GM03348 (cell line): ENCODE measurements at regions not wholly inside any gene's neighbourhood (a gene's known extent, or its start where the extent isn't known, plus 50 kb on each side); places are given as distances from the start of the nearest gene placed in this dataset.
"Not testable (repeated sequence)": the region's sequence is repeated elsewhere in the genome, so short reads cannot be mapped to it uniquely, and the experiment has no call there.

Experiments
- DNase-seq: peaks from one replicate; pipeline ENCODE4 v3.0.0; 2012; ENCODE audit warnings: low spot score

DNA sequence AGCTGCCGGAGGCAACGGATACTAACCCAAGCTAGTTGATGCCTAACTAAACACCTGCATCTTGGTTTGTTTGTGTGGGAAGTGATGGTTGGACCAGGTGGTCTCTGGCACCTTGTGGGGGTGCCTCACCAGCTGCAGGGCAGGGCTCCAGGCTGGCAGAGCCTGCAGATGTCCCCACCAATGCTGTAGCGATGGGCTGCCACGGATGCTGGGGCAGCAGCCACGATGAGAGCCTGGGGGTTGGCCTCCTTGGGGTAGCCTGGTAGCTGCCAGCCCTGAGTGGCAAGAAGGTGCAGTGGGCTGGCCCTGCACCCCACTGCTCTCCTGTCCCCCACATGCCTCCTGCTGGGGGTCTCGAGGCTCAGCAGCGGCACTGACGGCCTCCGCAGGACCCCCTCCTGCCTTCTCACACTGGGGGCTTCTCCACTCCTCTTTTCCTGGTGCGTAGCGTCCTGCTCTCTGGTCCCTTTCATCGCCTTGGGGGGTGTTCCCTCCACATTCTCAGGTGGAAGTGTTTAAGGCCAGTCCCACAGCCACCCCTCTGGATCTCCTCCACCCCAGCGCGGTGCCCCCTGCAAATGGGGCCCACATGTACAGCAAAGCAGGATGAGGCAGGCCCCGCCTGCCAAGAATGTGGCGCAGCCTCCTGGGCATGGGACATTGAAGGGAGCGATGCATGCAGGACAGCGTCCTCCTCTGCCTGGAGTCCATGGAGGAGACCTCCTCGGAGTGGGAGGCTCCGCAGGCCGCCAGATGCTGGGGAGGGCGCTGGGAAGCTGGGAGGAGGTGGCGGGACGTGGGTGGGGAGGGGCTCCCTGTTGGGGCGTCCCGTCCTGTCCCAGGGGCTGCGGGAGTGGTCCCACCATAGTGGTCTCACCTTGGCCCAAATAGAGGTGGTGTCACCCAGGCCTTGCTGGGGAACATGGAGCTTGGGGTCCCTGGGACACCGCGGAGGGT, 173.1 kb downstream of the ASB1 start:
- no peak for DNase-seq

DNA sequence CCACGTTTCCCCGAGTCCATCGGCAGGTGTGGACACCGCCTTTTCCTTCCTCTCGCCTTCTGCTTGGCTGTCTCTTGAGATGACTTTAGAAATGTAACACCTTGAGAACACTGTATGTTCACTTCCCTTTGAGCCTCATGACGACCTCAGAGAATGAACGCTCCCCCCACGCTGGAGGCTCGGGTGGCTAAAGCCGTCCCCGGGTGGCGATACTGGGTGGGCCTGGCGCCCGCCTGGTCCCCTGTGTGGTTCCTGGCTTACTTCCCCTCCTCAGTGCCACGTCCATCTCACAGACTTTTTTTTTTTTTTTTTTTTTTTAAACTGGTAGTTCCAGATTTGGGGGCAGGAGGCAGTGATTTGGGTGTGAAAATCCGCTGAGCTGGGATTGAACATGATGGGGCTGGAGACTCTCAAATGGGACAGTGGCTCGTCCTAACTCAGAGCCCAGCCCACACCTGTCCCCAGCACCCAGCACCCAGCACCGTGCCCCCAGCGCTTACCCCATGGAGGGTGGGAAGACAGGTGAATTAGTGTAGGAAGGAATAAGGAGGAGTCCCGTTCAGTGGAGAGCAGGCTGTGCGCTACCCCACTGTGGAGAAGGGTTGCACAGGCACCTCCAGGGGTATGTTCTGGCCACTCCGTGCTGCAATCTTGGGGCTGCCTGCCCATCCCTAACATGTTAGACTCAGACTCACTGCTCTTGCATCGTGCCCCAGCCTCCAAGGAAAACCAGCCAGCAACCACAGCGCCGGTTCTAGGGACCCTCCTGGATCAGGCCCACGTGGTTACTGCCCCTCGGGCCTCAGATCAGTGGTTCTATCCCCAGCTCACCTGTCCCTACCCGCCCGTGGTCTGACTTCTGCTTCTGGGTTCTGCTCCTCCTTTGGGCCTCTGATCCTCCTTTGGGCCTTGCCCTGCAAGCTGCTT, 174.0 kb downstream of the ASB1 start:
- no peak for DNase-seq

DNA sequence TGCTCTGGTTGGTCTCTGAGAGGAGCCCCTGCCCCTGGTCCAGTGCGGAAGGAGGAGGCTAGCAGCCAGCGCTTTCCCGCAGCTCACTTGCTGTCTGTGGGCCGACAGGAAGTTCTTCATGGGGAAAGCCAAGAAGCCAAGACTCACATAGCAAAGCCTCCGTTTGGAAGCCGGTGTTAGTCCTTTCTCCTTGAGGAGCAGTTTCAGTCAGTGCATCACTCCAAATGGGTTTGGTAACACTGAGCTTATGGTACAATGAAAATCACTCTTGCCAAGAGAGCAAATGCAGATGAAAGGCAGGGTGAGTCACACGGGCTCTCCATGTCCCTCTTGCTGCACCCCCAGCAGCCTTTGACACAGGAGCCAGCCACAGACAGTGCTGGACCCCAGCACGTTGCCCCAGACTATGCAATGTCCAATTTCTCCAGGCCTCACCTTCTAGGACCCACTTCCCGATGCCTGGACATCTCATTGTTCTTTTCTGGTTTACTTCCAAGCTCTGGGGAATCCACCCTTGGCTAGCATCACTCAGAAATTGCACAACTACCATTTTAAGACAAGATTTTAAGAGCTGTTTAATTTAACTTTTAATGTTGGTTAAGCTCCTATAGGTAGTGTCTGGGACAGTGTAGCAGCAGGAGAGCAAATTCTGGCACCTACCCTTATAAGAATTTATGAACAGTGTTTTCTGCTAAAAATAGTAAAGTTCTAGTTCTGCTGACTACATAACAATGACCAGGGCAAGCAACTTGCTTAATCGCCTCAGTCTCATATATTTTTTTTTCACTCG, 174.9 kb downstream of the ASB1 start:
- DNase-seq: peak; percentile 78

DNA sequence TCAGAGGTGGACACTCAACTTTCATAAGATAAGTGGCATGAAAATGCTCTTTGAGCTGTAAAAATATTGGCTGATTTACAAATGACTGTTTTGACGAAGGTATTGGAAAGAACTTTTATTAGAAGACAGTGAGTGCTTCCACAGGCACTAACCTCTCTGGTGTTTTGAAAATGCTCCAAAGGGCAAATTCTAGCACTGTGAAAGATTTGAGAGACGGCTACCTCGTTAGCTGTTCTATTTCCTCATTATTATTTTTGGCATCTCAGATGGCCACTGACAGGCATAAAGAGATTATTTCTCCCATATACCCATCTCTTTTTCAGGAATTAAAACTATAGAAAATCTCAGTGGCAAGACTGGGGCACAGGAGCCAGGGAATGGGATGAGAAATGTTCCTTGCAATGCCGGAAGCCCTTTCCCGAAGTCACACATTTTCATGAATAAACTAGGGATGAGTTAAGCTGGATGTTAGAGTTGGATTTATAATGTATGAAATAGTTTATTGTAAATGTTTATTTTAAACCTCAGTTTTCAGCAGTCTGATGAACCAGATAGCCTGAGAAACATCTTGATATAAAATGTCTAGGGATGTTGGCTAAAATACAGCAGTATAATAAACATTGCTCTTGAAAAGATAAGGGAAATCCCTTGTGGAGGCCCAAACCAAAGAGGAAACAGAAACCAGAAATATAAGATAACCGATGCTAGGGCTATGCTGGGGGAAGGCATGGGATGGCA, 175.7 kb downstream of the ASB1 start:
- DNase-seq: no peak

DNA sequence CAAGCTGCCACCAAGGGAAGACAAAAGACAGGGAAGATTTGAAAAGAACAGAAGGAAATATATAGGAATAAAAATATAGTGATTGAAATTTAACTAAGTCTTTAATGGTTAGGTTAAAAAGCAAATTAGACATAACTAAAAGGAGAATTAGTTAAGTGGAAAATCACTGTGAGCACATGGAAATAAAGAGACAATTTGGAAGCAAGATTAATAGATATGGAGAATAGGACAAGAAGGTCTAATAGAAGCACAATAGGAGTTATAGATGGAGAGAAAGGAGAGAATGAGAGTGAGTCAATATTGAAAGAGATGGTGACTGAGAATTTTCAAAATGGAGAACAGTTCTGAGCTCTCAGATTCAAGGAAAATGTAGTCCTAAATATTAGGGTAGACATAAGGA, 176.9 kb downstream of the ASB1 start:
- no peak for DNase-seq

DNA sequence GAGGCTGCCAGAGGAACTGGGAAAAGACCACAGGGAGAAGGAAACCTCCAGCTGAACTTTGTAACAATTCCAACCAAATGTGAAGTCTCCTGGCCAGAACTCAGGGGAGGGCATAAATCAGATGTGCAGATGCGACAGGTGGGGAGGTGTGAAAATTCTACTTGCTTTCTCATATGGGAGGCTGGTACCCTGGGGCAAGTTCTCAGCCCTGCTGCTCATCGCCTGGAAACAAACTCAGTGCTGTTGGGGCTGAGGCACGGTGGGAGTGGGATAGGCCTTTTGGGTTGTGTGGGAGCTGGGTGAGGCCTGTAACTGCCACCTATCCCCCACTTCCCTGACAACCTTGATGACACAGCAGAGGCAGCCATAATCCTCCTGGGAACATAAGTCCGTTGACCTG, 179.6 kb downstream of the ASB1 start:
- no peak for DNase-seq

DNA sequence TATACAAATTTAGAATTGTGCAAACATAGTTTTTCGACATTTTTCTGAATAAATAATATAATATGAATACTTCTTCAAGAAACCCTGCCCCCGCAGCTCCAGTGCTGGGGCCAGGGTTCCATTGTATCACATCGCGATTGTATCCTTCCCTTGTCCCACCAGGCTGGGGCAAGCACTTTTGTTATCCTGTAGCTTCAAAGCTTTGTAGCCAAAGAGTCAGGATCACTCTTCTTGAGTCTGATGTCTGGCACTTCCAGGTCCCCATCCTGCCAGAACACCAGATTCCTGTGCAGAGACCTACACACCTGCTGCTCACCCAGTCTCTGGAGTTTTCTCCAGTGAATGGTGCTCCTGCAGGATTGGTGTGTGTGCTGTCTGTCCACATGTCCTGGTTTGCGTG, 186.9 kb downstream of the ASB1 start:
- DNase-seq: no peak

DNA sequence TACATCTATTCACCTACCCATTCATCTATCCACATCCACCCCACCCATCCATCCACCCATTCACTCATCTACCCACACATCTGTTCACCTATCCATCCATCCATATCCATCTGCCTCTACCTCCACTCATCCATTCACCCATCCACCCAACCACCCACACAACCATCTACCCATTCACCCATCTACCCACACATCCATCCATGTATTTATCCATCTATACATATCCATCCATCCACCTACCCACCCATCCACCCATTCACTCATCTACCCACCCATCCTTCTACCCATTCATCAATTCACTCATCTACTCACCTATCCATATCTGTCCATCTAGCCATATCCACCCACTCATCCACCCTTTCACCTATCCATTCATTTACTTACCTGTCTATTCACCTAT, 187.6 kb downstream of the ASB1 start:
- DNase-seq: no peak

DNA sequence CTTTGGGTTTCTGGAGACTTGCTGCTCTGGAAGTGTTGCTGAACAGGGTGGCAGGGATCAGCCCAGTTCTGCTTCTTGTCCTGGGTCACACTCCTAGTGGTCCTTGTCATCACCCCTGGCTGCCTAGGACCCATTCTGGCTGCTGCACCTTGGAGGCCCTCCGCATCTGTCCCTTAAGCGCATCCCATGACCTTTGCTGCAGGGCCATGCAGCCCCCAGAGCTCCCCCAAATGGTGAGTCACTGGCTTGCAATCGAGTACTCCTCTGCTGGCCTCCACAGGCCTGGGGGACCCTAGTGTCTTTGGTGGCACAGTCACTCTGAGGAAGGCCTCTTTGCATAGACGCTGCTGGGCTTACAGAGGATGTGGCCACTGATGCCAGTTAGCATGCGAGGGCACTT, 188.5 kb downstream of the ASB1 start:
- no peak for DNase-seq

DNA sequence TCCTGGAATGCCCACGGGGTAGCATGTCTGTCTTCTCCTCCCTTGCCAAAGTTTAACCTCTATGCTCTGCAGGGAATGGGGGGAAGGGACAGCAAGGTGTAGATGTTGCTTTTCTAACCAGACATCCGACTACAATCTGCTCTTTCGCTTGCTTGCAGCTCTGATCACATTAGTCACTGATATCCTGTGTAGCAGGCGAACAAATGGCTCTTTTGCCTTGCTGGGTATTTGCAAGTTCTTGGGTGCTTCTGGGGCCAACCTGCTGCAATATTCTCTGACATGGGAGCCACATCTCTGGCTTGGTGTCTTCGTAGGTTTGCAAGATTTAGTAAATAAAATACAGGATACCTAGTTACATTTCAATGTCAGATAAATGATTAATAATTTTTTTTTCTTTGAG, 190.0 kb downstream of the ASB1 start:
- DNase-seq: no peak

DNA sequence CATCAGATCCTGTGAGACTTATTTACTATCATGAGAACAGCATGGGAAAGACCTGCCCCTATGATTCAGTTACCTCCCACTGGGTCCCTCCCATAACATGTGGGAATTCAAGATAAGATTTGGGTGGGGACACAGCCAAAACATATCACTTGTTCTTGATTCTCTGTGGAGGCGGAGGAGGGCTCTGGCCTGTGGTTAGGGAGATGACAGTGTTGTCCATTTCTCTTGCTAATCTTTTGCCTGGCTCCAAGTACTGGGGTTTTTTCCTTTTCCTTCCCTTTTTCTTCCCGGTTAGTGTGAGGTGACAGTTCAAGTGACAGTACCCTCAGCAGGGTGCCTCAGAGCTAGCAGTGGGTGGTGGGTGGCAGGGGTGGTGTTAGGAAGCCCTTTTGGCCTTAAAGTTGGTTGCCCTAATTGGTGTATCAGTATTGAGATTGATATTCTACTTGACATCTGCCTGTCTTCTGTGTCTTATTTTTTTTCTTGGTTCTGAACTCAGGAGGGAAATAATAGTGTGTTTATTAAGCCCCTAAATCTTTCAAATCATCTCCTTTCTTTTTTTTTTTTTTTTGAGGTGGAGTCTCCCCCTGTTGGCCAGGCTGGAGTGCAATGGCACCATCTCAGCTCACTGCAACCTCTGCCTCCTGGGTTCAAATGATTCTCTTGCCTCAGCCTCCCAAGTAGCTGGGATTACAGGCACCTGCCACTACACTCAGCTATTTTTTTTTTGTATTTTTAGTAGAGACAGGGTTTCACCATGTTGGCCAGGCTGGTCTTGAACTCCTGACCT, 192.0 kb downstream of the ASB1 start:
- DNase-seq: not testable (repeated sequence)

DNA sequence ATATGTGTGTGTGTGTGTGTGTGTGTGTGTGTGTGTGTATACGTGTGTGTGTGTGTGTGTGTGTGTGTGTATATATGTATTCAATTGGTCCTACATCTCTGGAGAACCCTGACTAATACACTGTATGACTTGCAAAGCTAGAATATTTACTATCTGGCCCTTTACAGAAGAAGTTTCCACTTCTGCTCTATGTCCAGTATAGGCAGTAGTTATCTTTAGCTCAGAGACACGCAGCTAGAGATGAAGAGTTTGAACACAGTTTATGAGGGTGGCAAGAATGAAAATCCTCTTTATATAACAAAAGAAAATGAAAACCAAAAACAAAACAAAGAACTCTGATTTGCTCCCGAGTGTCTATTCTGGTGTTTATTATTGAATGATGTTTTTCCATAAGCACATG, 201.2 kb downstream of the ASB1 start:
- no peak for DNase-seq

DNA sequence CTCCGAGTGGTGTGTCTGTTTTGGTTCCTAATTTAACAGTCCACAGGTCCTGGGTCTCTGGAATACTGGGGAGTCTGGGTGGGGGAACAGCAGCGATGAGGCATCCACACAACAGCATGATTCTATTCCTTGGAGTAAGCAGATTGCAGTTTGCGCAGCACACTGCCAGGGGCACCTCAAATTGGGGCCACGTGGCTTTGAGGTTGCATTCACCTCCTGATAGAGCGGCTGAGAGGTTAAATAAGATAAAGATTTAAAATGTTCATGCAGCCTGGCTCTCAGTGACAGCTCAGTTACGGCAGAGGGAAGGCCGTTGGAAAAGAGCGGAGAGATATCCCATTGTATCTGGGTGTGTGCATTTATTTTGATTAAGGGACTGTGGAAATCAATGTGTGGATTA, 202.3 kb downstream of the ASB1 start:
- DNase-seq: no peak

DNA sequence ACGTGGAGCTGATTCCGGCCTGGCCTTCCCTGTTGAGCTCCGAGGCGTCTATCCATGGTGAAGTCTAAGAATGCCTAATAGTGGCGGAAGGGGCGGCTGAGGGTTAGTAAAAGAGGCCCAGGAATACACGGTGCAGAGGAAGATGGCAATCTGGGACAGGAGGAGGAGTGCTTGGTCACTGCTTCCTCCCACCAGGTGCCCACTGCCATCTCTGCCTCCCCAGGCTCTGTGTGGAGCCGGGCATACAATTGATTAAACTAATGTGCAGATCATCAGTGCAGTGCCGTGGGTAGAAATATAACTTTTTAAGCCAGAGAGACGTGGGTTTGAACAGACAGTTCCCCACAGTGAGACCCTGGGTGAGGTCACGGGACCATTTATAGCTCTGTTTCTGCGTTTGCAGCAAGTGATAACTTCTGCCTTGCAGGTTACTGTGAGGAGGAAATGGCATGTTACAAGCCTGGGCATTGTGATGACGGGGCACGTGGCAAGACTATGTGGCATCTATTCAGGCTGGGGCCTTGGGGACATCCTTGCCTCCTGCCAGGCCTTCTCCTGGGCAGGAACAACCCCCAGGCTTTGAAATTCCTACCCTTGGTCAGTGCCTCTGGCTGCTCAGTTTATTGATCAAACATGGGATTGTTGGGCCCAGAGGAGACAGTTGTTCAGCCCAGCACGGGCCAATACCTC, 204.9 kb downstream of the ASB1 start:
- DNase-seq: no peak

DNA sequence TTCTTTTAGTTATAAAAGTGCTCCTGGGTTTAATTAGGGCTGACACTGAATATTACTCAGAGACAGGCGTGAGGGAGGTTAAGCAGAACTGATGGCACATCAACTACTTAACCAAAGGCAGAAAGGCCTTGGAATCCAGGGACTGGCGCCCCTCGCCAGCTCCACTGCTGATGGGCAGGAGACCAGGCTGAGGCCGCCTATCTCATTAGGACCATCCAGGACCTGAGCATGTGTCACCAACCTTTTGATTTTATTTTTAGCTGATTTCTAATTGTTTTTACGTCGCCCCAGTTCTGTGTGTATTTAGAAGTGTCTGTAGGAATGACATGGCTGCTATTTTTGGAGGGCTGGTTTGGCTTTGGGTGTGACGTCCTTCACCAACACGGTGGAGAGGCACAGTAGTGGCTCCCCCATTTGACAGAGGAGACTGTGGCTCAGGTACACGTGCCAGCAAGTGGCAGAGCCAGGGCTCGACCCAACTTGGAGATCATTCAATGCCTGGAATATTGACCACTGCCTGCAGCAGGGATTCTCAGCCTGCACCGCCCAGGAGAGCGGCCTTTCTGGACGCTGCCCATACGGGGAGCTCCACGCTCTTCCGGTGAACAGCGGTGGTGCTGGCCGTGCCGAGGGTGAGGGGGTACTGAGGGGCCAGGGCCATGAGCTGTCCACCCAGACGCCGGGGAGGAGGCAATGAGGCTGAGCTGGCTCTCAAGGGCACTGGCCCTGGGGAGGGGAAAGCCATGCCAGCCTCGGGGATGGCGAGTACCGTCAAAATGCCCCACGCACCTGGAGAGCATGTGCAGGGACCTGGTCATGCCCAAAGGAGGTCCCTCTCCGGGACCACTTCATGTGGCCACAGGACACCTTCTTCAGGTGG, 205.7 kb downstream of the ASB1 start:
- no peak for DNase-seq

DNA sequence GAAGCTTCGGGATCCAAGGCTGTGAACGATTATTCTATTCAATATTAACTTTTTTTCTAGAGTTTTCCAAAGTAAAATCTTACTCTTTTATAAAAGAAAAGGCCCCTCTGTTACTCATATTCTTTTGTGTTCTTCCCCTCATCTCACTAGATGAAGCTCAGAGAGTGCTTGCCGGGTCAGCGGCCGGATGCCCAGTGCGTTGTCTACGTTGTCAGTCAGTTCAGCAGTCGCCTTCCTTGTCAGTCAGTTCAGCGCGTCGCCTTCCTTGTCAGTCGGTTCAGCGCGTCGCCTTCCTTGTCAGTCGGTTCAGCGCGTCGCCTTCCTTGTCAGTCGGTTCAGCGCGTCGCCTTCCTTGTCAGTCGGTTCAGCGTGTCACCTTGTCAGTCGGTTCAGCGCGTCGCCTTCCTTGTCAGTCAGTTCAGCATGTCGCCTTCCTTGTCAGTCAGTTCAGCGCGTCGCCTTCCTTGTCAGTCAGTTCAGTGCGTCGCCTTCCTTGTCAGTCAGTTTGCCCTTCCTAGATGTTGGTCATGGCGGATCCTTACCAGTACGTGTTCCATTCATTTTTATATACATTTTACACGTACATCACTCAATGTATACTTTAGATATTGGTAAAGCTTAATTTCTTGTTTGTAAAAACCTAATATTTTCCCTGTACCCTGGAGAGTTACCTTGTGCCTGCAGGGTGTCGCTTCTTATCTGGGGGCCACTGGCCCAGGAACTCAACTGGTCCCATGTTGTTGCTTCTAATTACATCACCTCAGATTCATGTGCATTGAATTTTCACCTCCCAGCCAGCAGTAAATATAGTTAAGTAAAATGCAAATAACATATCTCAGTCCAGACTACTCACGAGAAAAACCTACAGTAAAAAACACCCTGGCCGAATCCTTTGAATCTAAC, 206.9 kb downstream of the ASB1 start:
- no peak for DNase-seq

DNA sequence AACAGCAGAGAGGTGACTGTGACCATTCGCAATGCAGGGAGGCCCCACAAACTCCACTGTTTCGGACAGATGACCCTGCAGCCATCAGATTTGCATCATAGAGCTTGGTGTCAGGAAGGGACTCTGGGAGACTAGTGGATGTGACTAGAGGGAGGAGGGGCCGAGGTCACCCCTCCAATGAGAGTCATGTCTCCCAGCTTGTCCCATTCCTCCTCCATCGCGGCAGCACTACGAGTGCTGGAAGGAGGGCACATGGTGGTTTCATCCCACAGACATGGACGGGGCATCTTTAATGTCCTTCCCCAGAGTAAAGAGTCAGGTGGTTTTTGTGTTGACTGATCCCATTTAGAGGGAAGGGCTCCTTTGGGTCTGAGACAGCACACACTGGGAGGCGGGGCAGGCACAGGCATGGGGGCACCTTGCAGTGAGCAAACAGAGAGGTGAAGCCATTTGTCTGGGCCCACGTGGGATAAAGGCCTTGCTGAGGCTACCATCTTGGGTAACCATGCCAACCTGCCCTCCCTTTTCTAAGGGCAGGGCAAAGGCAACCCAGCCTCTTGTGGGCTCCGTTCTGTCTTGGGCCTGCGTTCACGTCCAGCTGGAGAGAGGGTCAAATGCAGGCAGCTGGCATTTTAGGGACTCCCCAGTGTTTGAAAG, 208.1 kb downstream of the ASB1 start:
- DNase-seq: no peak
